Vagina (tissue), 2 donors: ENCODE measurements at regions not wholly inside any gene's neighbourhood (a gene's known extent, or its start where the extent isn't known, plus 50 kb on each side); places are given as distances from the start of the nearest gene placed in this dataset.

Experiments
- CTCF ChIP-seq, 3 experiments: fragments of 450-650 bp in 2 of 3; fragments of 200-600 bp in 1 of 3; sonication (generic) in 1 of 3; IDR thresholded peaks; one replicate each; pipeline ENCODE4 v1.5.1; 2017 to 2019; ENCODE audit warnings: antibody characterized with exemption in 3 of 3, mild to moderate bottlenecking in 2 of 3, moderate library complexity in 2 of 3
- POLR2A ChIP-seq, 2 donors: fragments of 450-650 bp; IDR thresholded peaks; one replicate each; pipeline ENCODE4 v1.6.1; 2017; ENCODE audit warnings: antibody characterized with exemption in 2 of 2, mild to moderate bottlenecking in 2 of 2, moderate library complexity in 2 of 2
- POLR2AphosphoS5 ChIP-seq, 2 donors: sonication (generic); formaldehyde crosslinking; IDR thresholded peaks; one replicate each; pipeline ENCODE4 v1.9.0; 2017; ENCODE audit warnings: antibody characterized with exemption in 2 of 2, mild to moderate bottlenecking in 2 of 2, low read depth in 1 of 2; ENCODE audit not compliant: insufficient read depth in 1 of 2

GRCh38 chr7:25694211-25694610 lies 457.8 kb upstream of the NFE2L3 start:
- TF ChIP-seq POLR2A (IDR thresholded peaks at IDR 0.05), result no peak
- no peak for TF ChIP-seq CTCF (IDR thresholded peaks at IDR 0.05)
- no peak for TF ChIP-seq POLR2AphosphoS5 (IDR thresholded peaks at IDR 0.05; ENCODE audit: insufficient read depth in 1 of 2, low read depth in 1 of 2)
